H1 (cell line): ENCODE measurements at regions not wholly inside any gene's neighbourhood (a gene's known extent, or its start where the extent isn't known, plus 50 kb on each side); places are given as distances from the start of the nearest gene placed in this dataset.

Experiments used
- CTCF ChIA-PET: fragments of 300-600 bp; sonication (Branson Sonifier 250); formaldehyde crosslinking; loops from one replicate; lab custom pipeline; 2021; ENCODE audit not compliant: partially characterized antibody; lab: Charles Lee
- POLR2A ChIA-PET: fragments of 300-600 bp; sonication (Branson Sonifier 250); formaldehyde crosslinking; loops from one replicate; lab custom pipeline; 2021; ENCODE audit warnings: inconsistent platforms; ENCODE audit not compliant: partially characterized antibody; lab: Charles Lee
- DNase-seq, 2 experiments: peaks; one replicate each; pipeline versions ENCODE4 v3.0.0 to v3.0.0-alpha.2; 2010 to 2022; ENCODE audit warnings: low spot score in 2 of 2, low read depth in 1 of 2, mixed read lengths in 1 of 2
- FAIRE-seq: peaks from 2 replicates; lab custom pipeline; 2011; peaks lifted over from hg19 to GRCh38; lab: Jason Lieb, UNC
- H2AFZ ChIP-seq: 2 replicates; pipeline ENCODE4 v1.8.1; 2012; ENCODE audit warnings: low read length, inconsistent platforms
- H2AK5ac ChIP-seq: 2 replicates; pipeline ENCODE4 v1.6.1; 2013; ENCODE audit warnings: low read depth, low read length
- H2BK120ac ChIP-seq: replicated peaks from 2 replicates; pipeline ENCODE3; 2013; ENCODE audit warnings: low read depth, low read length, inconsistent platforms
- H2BK12ac ChIP-seq: 2 replicates; pipeline ENCODE4 v1.6.1; 2013; ENCODE audit warnings: low read depth, low read length
- H2BK15ac ChIP-seq: 2 replicates; pipeline ENCODE4 v1.6.1; 2013; ENCODE audit warnings: low read length
- H2BK20ac ChIP-seq: 2 replicates; pipeline ENCODE4 v1.6.1; 2013; ENCODE audit warnings: low read length
- H2BK5ac ChIP-seq: 2 replicates; pipeline ENCODE4 v1.6.1; 2013; ENCODE audit warnings: low read depth, low read length
- H3K14ac ChIP-seq: 2 replicates; pipeline ENCODE4 v1.6.1; 2013; ENCODE audit warnings: inconsistent platforms; ENCODE audit not compliant: insufficient read length
- H3K18ac ChIP-seq: 2 replicates; pipeline ENCODE4 v1.6.1; 2013; ENCODE audit warnings: low read length; ENCODE audit errors: extremely low read depth
- H3K23ac ChIP-seq: 2 replicates; pipeline ENCODE4 v1.6.1; 2013; ENCODE audit warnings: inconsistent platforms; ENCODE audit not compliant: insufficient read length
- H3K23me2 ChIP-seq: 2 replicates; pipeline ENCODE4 v1.6.1; 2013; ENCODE audit warnings: low read depth, low read length
- H3K27ac ChIP-seq: 2 replicates; pipeline ENCODE4 v1.6.1; 2011; ENCODE audit warnings: low read depth, low read length, inconsistent platforms
- H3K27me3 ChIP-seq, 4 experiments: replicated peaks in 1 of 4; 1 replicate in 1 of 4; 2 replicates in 3 of 4; pipeline versions ENCODE4 v1.6.1 to v1.8.1; 2011 to 2013; ENCODE audit warnings: low read length in 3 of 4, mild to moderate bottlenecking in 3 of 4, inconsistent platforms in 2 of 4, mixed read lengths in 2 of 4, moderate library complexity in 1 of 4; ENCODE audit not compliant: control insufficient read depth in 3 of 4, insufficient read depth in 3 of 4; ENCODE audit errors: extremely low read depth in 1 of 4
- H3K36me3 ChIP-seq, 4 experiments: 2 replicates each; pipeline versions ENCODE4 v1.6.1 to v1.8.1; 2011 to 2013; ENCODE audit warnings: mild to moderate bottlenecking in 4 of 4, low read length in 3 of 4, moderate library complexity in 2 of 4, control low read depth in 1 of 4, inconsistent platforms in 1 of 4; ENCODE audit not compliant: insufficient read depth in 4 of 4, control insufficient read depth in 2 of 4
- H3K4ac ChIP-seq: replicated peaks from 2 replicates; pipeline ENCODE3; 2013; ENCODE audit warnings: low read length, low read depth, mixed read lengths, inconsistent platforms; ENCODE audit not compliant: insufficient read length
- H3K4me1 ChIP-seq, 4 experiments: replicated peaks in 1 of 4; 1 replicate in 1 of 4; 2 replicates in 3 of 4; pipeline versions ENCODE4 v1.6.1 to v1.8.1; 2011 to 2013; ENCODE audit warnings: low read length in 3 of 4, inconsistent platforms in 2 of 4, mixed read lengths in 1 of 4; ENCODE audit not compliant: insufficient read depth in 4 of 4, control insufficient read depth in 3 of 4
- H3K4me2 ChIP-seq, 2 experiments: 2 replicates each; pipeline versions ENCODE4 v1.6.1 to v1.8.1; 2011 to 2013; ENCODE audit warnings: low read depth in 2 of 2, low read length in 2 of 2, control low read depth in 1 of 2, inconsistent platforms in 1 of 2, mild to moderate bottlenecking in 1 of 2; ENCODE audit not compliant: insufficient read depth in 1 of 2
- H3K4me3 ChIP-seq, 4 experiments: fragments of 200-600, 300-600 bp in 1 of 4; sonication (generic), shearing (Covaris generic), sonication (Bioruptor Twin) in 1 of 4; 2 replicates each; pipeline versions ENCODE4 v1.5.1 to v1.8.1; 2011 to 2016; ENCODE audit warnings: low read length in 4 of 4, low read depth in 3 of 4, control low read depth in 2 of 4, inconsistent platforms in 2 of 4, mild to moderate bottlenecking in 2 of 4, mixed read lengths in 1 of 4, moderate library complexity in 1 of 4; ENCODE audit not compliant: insufficient read depth in 2 of 4; ENCODE audit errors: extremely low read depth in 1 of 4
- H3K56ac ChIP-seq: replicated peaks from 2 replicates; pipeline ENCODE3; 2013; ENCODE audit warnings: low read depth, mild to moderate bottlenecking, mixed read lengths, low read length, inconsistent platforms; ENCODE audit not compliant: insufficient read length
- H3K79me1 ChIP-seq: 2 replicates; pipeline ENCODE4 v1.6.1; 2013; ENCODE audit warnings: low read depth, low read length, control low read depth
- H3K79me2 ChIP-seq, 2 experiments: 2 replicates each; pipeline versions ENCODE4 v1.6.1 to v1.8.1; 2012 to 2013; ENCODE audit warnings: low read length in 2 of 2, mild to moderate bottlenecking in 2 of 2, inconsistent platforms in 1 of 2; ENCODE audit not compliant: insufficient read depth in 2 of 2, control insufficient read depth in 1 of 2
- H3K9ac ChIP-seq, 4 experiments: replicated peaks in 1 of 4; 1 replicate in 1 of 4; 2 replicates in 3 of 4; pipeline versions ENCODE4 v1.6.1 to v1.8.1; 2011 to 2013; ENCODE audit warnings: low read depth in 3 of 4, low read length in 3 of 4, control low read depth in 2 of 4, mild to moderate bottlenecking in 2 of 4, moderate library complexity in 2 of 4, inconsistent platforms in 1 of 4; ENCODE audit errors: extremely low read depth in 1 of 4
- H3K9me3 ChIP-seq, 2 experiments: 2 replicates each; pipeline versions ENCODE4 v1.6.1 to v1.8.1; 2012 to 2013; ENCODE audit warnings: mild to moderate bottlenecking in 2 of 2, moderate library complexity in 2 of 2, control low read depth in 1 of 2, inconsistent platforms in 1 of 2, low read depth in 1 of 2, low read length in 1 of 2, mixed read lengths in 1 of 2; ENCODE audit not compliant: insufficient read depth in 2 of 2
- H4K20me1 ChIP-seq, 2 experiments: replicated peaks in 1 of 2; 2 replicates each; pipeline versions ENCODE3 to v1.8.1; 2011 to 2013; ENCODE audit warnings: inconsistent platforms in 2 of 2, low read length in 2 of 2, mild to moderate bottlenecking in 1 of 2; ENCODE audit not compliant: insufficient read depth in 2 of 2, control insufficient read depth in 1 of 2
- H4K5ac ChIP-seq: 2 replicates; pipeline ENCODE4 v1.6.1; 2013; ENCODE audit warnings: low read length, low read depth, mixed read lengths, inconsistent platforms; ENCODE audit not compliant: insufficient read length
- H4K8ac ChIP-seq: 2 replicates; pipeline ENCODE4 v1.8.0; 2013; ENCODE audit warnings: mild to moderate bottlenecking, moderate library complexity, low read length, inconsistent platforms; ENCODE audit not compliant: insufficient read depth; ENCODE audit errors: extremely low read depth
- H4K91ac ChIP-seq: replicated peaks from 2 replicates; pipeline ENCODE3; 2013; ENCODE audit warnings: low read length, mixed read lengths, inconsistent platforms; ENCODE audit not compliant: insufficient read length
- ATF3 ChIP-seq: IDR thresholded peaks from 2 replicates; pipeline ENCODE4 v1.6.1; 2011; ENCODE audit warnings: low read depth, mild to moderate bottlenecking, low read length; ENCODE audit not compliant: insufficient read depth
- CHD2 ChIP-seq: IDR thresholded peaks from 2 replicates; pipeline ENCODE4 v1.6.1; 2012; ENCODE audit warnings: low read length, improper control_type of control experiment
- CREB1 ChIP-seq: IDR thresholded peaks from 2 replicates; pipeline ENCODE4 v1.6.1; 2012; ENCODE audit warnings: inconsistent platforms
- FOSL1 ChIP-seq: IDR thresholded peaks from 2 replicates; pipeline ENCODE4 v1.6.1; 2011; ENCODE audit warnings: mild to moderate bottlenecking, low read depth, low read length, moderate library complexity; ENCODE audit not compliant: insufficient read depth
- KDM1A ChIP-seq: fragments of 200-600, 300-600 bp; sonication (generic); IDR thresholded peaks from 2 replicates; pipeline ENCODE4 v1.7.1; 2016; ENCODE audit warnings: mild to moderate bottlenecking, low read length, borderline replicate concordance
- SAP30 ChIP-seq: fragments of 300-600 bp; sonication (generic); IDR thresholded peaks from 2 replicates; pipeline ENCODE4 v1.7.1; 2012; ENCODE audit warnings: low read length, moderate library complexity, mild to moderate bottlenecking, inconsistent platforms; ENCODE audit not compliant: insufficient read depth, insufficient replicate concordance
- SIN3A ChIP-seq, 2 experiments: IDR thresholded peaks in 1 of 2; conservative IDR thresholded peaks in 1 of 2; 2 replicates each; pipeline ENCODE4 v1.6.1; 2011 to 2012; ENCODE audit warnings: low read length in 2 of 2, improper control_type of control experiment in 1 of 2, low read depth in 1 of 2, mild to moderate bottlenecking in 1 of 2
- TCF12 ChIP-seq: IDR thresholded peaks from 2 replicates; pipeline ENCODE4 v1.6.1; 2011; ENCODE audit warnings: low read depth, mild to moderate bottlenecking, low read length
- WGBS, 2 experiments: shearing (Covaris generic) in 1 of 2; methylation state at CpG; one replicate each; pipeline versions ENCODE4 v1.1.6 to v1.1.7; 2013 to 2015; ENCODE audit warnings: low lambda C conversion rate in 2 of 2, mixed read lengths in 2 of 2, inconsistent platforms in 1 of 2, low coverage in 1 of 2, missing lambda C conversion rate in 1 of 2; ENCODE audit not compliant: insufficient replicate concordance in 2 of 2, insufficient coverage in 1 of 2, insufficient read length in 1 of 2; ENCODE audit errors: extremely low coverage in 1 of 2, missing lambda C conversion rate in 1 of 2; 5-methylcytosine and 5-hydroxymethylcytosine counted together
- TF ChIP-seq, protein P1 (sequence below): IDR thresholded peaks from 2 replicates; pipeline ENCODE4 v1.6.1; 2011; ENCODE audit warnings: low read length, improper control_type of control experiment

DNA sequence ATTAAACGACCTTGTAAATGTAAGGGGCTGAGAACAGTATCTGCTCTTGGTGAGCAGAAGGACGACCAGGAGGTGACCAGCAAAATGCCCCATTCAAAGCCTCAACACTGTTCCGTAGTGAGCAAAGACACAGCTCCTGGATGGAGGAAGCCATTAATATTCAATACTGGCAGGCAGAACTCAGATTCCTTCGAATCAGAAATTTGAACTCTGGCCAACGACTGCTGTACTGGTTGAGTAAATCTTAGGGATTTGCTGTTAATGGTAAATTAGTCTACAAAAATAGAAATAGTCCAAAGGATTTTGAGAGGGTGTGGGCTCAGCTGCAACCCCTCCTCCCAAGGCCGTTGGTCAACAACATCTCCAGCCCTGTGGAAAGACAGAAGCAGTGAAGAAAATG is 130.5 kb upstream of the PFKP start:
- H4K5ac ChIP-seq = no peak overlapping the region
- no peak overlapping the region for H3K27ac ChIP-seq
- H3K4me1 ChIP-seq = peaks cover 0 to 8% (median 3%) of the 10 kb centered on the region in 4 experiments; a peak in 4 of 7 replicates
- no peak overlapping the region for H2AK5ac ChIP-seq
- no peaks in the 10 kb centered on the region for H3K9me3 ChIP-seq
- no peak overlapping the region for H3K4me2 ChIP-seq
- H3K14ac ChIP-seq = no peak overlapping the region
- FAIRE-seq (no peak), DNase-seq (peak in 1 of 2 experiments; percentile 13)
- no peak overlapping the region for H4K8ac ChIP-seq
- H2BK12ac ChIP-seq = no peak overlapping the region
- ChIA-PET POLR2A (no interaction called here), CTCF (interaction anchor here (0.9 to 2.1 kb wide), 6 partner anchors 9 to 110 kb away, joined by 3 to 13 read pairs (median 4); no protein-coding TSS in a partner anchor)
- peaks cover 0 to 2% (median 0%) of the 10 kb centered on the region in 4 experiments; a peak in 1 of 7 replicates for H3K27me3 ChIP-seq
- H3K18ac ChIP-seq = no peak overlapping the region
- H3K36me3 ChIP-seq = no peaks in the 10 kb centered on the region
- TF ChIP-seq CHD2 (no peak), ATF3 (no peak), TCF12 (no peak), CREB1 (no peak), SAP30 (no peak), FOSL1 (no peak), KDM1A (no peak), SIN3A (conservative IDR thresholded peaks at IDR 0.05 in 1 of 2, IDR thresholded peaks at IDR 0.05 in 1 of 2; ENCODE audit: low read depth in 1 of 2, low read length in 2 of 2) (no peak)
- TF ChIP-seq, protein P1, sequence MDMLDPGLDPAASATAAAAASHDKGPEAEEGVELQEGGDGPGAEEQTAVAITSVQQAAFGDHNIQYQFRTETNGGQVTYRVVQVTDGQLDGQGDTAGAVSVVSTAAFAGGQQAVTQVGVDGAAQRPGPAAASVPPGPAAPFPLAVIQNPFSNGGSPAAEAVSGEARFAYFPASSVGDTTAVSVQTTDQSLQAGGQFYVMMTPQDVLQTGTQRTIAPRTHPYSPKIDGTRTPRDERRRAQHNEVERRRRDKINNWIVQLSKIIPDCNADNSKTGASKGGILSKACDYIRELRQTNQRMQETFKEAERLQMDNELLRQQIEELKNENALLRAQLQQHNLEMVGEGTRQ = no peak
- no peak overlapping the region for H2BK120ac ChIP-seq
- H3K4me3 ChIP-seq = no peak overlapping the region
- H2AFZ ChIP-seq = no peak overlapping the region
- H3K23ac ChIP-seq = no peak overlapping the region
- H4K20me1 ChIP-seq = no peaks in the 10 kb centered on the region
- no peak overlapping the region for H3K56ac ChIP-seq
- no peak overlapping the region for H2BK5ac ChIP-seq
- H3K79me1 ChIP-seq = no peaks in the 10 kb centered on the region
- H3K23me2 ChIP-seq = no peaks in the 10 kb centered on the region
- H4K91ac ChIP-seq = no peak overlapping the region
- no peak overlapping the region for H2BK15ac ChIP-seq
- no peaks in the 10 kb centered on the region for H3K79me2 ChIP-seq
- H3K9ac ChIP-seq = no peak overlapping the region
- WGBS, 2 experiments = 87% methylated on average over 6 of the region's 6 CpGs; no CpG with 5 or more reads in 1 of the 2 experiments
- no peak overlapping the region for H3K4ac ChIP-seq
- no peak overlapping the region for H2BK20ac ChIP-seq
